Astrocyte (in vitro differentiated cells and primary cell): ENCODE measurements at regions not wholly inside any gene's neighbourhood (a gene's known extent, or its start where the extent isn't known, plus 50 kb on each side); places are given as distances from the start of the nearest gene placed in this dataset.
A peak's percentile ranks its signal among the peaks of the same experiment; 100 is the strongest.

Experiments used
- DNase-seq: peaks from one replicate; pipeline ENCODE4 v3.0.0-alpha.2; 2010; ENCODE audit warnings: low read depth
- FAIRE-seq: peaks from 2 replicates; lab custom pipeline; 2011; peaks lifted over from hg19 to GRCh38; lab: Jason Lieb, UNC
- H2AFZ ChIP-seq: 2 replicates; pipeline ENCODE4 v1.6.0; 2012; ENCODE audit warnings: low read depth, low read length, inconsistent platforms
- H3K27ac ChIP-seq: 2 replicates; pipeline ENCODE4 v1.5.1; 2011; ENCODE audit warnings: low read depth, low read length, inconsistent platforms
- H3K27me3 ChIP-seq: 2 replicates; pipeline ENCODE4 v1.6.0; 2011; ENCODE audit warnings: low read length, inconsistent platforms; ENCODE audit not compliant: insufficient read depth
- H3K36me3 ChIP-seq: 2 replicates; pipeline ENCODE4 v1.5.1; 2011; ENCODE audit warnings: low read length, inconsistent platforms; ENCODE audit not compliant: insufficient read depth
- H3K4me1 ChIP-seq: 2 replicates; pipeline ENCODE4 v1.5.1; 2011; ENCODE audit warnings: low read length, inconsistent platforms; ENCODE audit not compliant: insufficient read depth
- H3K4me2 ChIP-seq: 2 replicates; pipeline ENCODE4 v1.6.0; 2012; ENCODE audit warnings: low read length, inconsistent platforms
- H3K4me3 ChIP-seq: 2 replicates; pipeline ENCODE4 v1.5.1; 2011; ENCODE audit warnings: low read depth, mild to moderate bottlenecking, low read length, inconsistent platforms; ENCODE audit not compliant: insufficient read depth
- H3K79me2 ChIP-seq: 2 replicates; pipeline ENCODE4 v1.6.0; 2012; ENCODE audit warnings: mild to moderate bottlenecking, low read length, inconsistent platforms; ENCODE audit not compliant: insufficient read depth
- H3K9ac ChIP-seq: 2 replicates; pipeline ENCODE4 v1.6.0; 2012; ENCODE audit warnings: mild to moderate bottlenecking, low read length, inconsistent platforms
- H3K9me3 ChIP-seq: 2 replicates; pipeline ENCODE4 v1.5.1; 2012; ENCODE audit warnings: low read depth, mild to moderate bottlenecking, low read length, inconsistent platforms; ENCODE audit not compliant: insufficient read depth
- H4K20me1 ChIP-seq: 2 replicates; pipeline ENCODE4 v1.6.0; 2012; ENCODE audit warnings: low read length, inconsistent platforms; ENCODE audit not compliant: insufficient read depth
- H3K27ac Mint-ChIP-seq: one replicate; pipeline ENCODE4 v1.8.0; 2021; ENCODE audit warnings: mild to moderate bottlenecking, mixed read lengths; ENCODE audit not compliant: unreplicated experiment
- H3K27me3 Mint-ChIP-seq: one replicate; pipeline ENCODE4 v1.8.0; 2021; ENCODE audit warnings: low read depth, mixed read lengths; ENCODE audit not compliant: unreplicated experiment
- H3K36me3 Mint-ChIP-seq: one replicate; pipeline ENCODE4 v1.8.0; 2021; ENCODE audit warnings: low read depth, mixed read lengths; ENCODE audit not compliant: unreplicated experiment
- H3K4me1 Mint-ChIP-seq: one replicate; pipeline ENCODE4 v1.8.0; 2021; ENCODE audit warnings: low read depth, mixed read lengths; ENCODE audit not compliant: unreplicated experiment
- H3K4me3 Mint-ChIP-seq: one replicate; pipeline ENCODE4 v1.8.0; 2021; ENCODE audit warnings: mild to moderate bottlenecking, moderate library complexity, mixed read lengths; ENCODE audit not compliant: unreplicated experiment
- H3K9me3 Mint-ChIP-seq: one replicate; pipeline ENCODE4 v1.8.0; 2021; ENCODE audit warnings: mild to moderate bottlenecking, mixed read lengths; ENCODE audit not compliant: unreplicated experiment
- EZH2 ChIP-seq: IDR thresholded peaks from 2 replicates; pipeline ENCODE4 v1.6.1; 2012; ENCODE audit warnings: mild to moderate bottlenecking, low read length, inconsistent platforms; ENCODE audit not compliant: insufficient read depth
- TF ChIP-seq, protein P1 (sequence below): IDR thresholded peaks from 2 replicates; pipeline ENCODE4 v1.5.1; 2011; ENCODE audit warnings: low read depth, mild to moderate bottlenecking, inconsistent platforms, low read length, moderate library complexity; ENCODE audit not compliant: insufficient read depth

GRCh38 chr11:15640318-15640717 lies 525.6 kb downstream of the INSC start:
- Histone ChIP-seq H3K4me2 (no peak overlapping the region), H3K79me2 (no peaks in the 10 kb centered on the region), H3K4me3 (no peak overlapping the region), H4K20me1 (no peaks in the 10 kb centered on the region), H3K36me3 (no peaks in the 10 kb centered on the region), H3K9me3 (no peaks in the 10 kb centered on the region), H3K9ac (no peak overlapping the region), H3K27me3 (no peaks in the 10 kb centered on the region), H3K27ac (no peak overlapping the region), H3K4me1 (no peaks in the 10 kb centered on the region), H2AFZ (peak overlapping the region; percentile 16)
- no peaks in the 10 kb centered on the region for H3K4me1 Mint-ChIP-seq
- H3K27me3 Mint-ChIP-seq, result peaks cover 10% of the 10 kb centered on the region
- H3K4me3 Mint-ChIP-seq, result no peak overlapping the region
- no peak for DNase-seq
- no peak for TF ChIP-seq EZH2
- TF ChIP-seq, protein P1, sequence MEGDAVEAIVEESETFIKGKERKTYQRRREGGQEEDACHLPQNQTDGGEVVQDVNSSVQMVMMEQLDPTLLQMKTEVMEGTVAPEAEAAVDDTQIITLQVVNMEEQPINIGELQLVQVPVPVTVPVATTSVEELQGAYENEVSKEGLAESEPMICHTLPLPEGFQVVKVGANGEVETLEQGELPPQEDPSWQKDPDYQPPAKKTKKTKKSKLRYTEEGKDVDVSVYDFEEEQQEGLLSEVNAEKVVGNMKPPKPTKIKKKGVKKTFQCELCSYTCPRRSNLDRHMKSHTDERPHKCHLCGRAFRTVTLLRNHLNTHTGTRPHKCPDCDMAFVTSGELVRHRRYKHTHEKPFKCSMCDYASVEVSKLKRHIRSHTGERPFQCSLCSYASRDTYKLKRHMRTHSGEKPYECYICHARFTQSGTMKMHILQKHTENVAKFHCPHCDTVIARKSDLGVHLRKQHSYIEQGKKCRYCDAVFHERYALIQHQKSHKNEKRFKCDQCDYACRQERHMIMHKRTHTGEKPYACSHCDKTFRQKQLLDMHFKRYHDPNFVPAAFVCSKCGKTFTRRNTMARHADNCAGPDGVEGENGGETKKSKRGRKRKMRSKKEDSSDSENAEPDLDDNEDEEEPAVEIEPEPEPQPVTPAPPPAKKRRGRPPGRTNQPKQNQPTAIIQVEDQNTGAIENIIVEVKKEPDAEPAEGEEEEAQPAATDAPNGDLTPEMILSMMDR, result no peak
- FAIRE-seq, result no peak
- H3K27ac Mint-ChIP-seq, result no peak overlapping the region
- H3K9me3 Mint-ChIP-seq, result no peaks in the 10 kb centered on the region
- no peaks in the 10 kb centered on the region for H3K36me3 Mint-ChIP-seq

DNA sequence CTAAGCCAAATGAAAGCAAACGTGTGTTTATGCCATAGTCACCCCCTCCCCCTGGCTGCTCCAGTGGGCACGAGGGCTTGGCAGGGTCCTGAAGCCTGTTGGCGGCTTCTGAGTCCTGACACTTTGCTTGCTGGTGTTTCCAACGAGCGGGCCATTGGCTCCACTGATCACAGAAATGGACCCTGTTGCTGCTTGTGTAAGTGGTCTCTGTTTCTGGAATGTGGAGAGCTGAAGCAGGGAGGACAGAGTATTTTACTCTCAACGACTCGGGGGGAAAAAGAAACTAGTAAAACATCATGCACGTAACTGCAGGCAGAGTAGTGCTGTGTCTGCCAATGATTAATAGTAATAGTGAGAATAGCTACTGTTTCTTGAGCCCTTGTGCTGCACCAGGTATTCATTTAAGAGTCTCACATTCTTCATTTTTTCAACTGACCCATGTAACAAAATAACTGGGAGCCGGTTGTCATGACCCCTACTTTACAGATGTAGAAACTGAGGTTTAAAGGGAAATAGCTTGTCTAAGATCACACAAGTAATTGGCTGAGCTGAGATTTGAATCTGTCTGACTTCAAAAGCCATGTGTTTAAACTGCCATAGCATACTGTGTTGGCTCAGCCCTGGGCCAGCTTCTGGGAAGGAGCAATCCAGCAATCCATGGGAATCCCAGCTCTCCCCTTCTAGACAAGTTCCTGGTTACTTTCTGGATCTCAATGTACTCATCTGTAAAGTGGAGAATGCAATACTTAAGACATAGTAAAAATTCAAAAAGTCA lies 526.7 kb downstream of the INSC start:
- no peak for FAIRE-seq

More for the DNA sequence above, 526.7 kb downstream of the INSC start:
- H3K36me3 Mint-ChIP-seq, result no peaks in the 10 kb centered on the region
- H3K79me2 ChIP-seq, result no peaks in the 10 kb centered on the region
- H3K9ac ChIP-seq, result no peak overlapping the region
- no peak overlapping the region for H3K4me3 Mint-ChIP-seq
- no peaks in the 10 kb centered on the region for H4K20me1 ChIP-seq
- no peak overlapping the region for H3K27ac Mint-ChIP-seq
- TF ChIP-seq, protein P1, result no peak
- no peak for TF ChIP-seq EZH2
- H3K27ac ChIP-seq, result no peak overlapping the region
- no peak for DNase-seq
- no peaks in the 10 kb centered on the region for H3K9me3 Mint-ChIP-seq
- peak overlapping the region; percentile 73 for H3K4me2 ChIP-seq
- H3K4me1 ChIP-seq, result no peaks in the 10 kb centered on the region
- no peaks in the 10 kb centered on the region for H3K4me1 Mint-ChIP-seq
- H3K4me3 ChIP-seq, result no peak overlapping the region
- H3K36me3 ChIP-seq, result no peaks in the 10 kb centered on the region
- H2AFZ ChIP-seq, result peak overlapping the region; percentile 62
- H3K9me3 ChIP-seq, result no peaks in the 10 kb centered on the region
- H3K27me3 Mint-ChIP-seq, result peaks cover 13% of the 10 kb centered on the region
- H3K27me3 ChIP-seq, result no peaks in the 10 kb centered on the region
